SK-N-MC (cell line): ENCODE measurements at regions not wholly inside any gene's neighbourhood (a gene's known extent, or its start where the extent isn't known, plus 50 kb on each side); places are given as distances from the start of the nearest gene placed in this dataset.
A peak's percentile ranks its signal among the peaks of the same experiment; 100 is the strongest.

Experiments
- DNase-seq: peaks from one replicate; pipeline ENCODE4 v3.0.0-alpha.2; 2011; ENCODE audit warnings: low read depth, low spot score
- H3K27ac ChIP-seq: fragments of 200-600 bp; sonication (generic); 2 replicates; pipeline ENCODE4 v1.5.1; 2016; ENCODE audit warnings: mixed run types
- H3K36me3 ChIP-seq: fragments of 200-600 bp; sonication (generic); 2 replicates; pipeline ENCODE4 v1.6.1; 2017; ENCODE audit warnings: antibody characterized with exemption, low read length, mixed read lengths; ENCODE audit not compliant: insufficient read depth
- H3K4me3 ChIP-seq: fragments of 200-600 bp; sonication (generic); 2 replicates; pipeline ENCODE4 v1.5.1; 2016
- H3K9ac ChIP-seq: fragments of 200-600 bp; sonication (generic); 2 replicates; pipeline ENCODE4 v1.8.0; 2017; ENCODE audit warnings: mixed run types, mixed read lengths; ENCODE audit not compliant: insufficient read length
- H3K9me3 ChIP-seq: fragments of 200-600 bp; sonication (generic); 2 replicates; pipeline ENCODE4 v1.6.1; 2017; ENCODE audit warnings: low read depth, mild to moderate bottlenecking, antibody characterized with exemption, low read length, moderate library complexity, mixed read lengths
- EZH2 ChIP-seq: fragments of 200-600 bp; sonication (generic); IDR thresholded peaks from one replicate; pipeline ENCODE4 v1.6.1; 2017; ENCODE audit warnings: antibody characterized with exemption
- FOXP2 ChIP-seq: optimal IDR thresholded peaks from 2 replicates; pipeline ENCODE3; 2011; ENCODE audit warnings: mild to moderate bottlenecking, moderate library complexity; ENCODE audit not compliant: insufficient read depth; ENCODE audit errors: extremely low read length, control extremely low read depth
- POLR2AphosphoS5 ChIP-seq: IDR thresholded peaks from 2 replicates; pipeline ENCODE4 v1.6.1; 2012; ENCODE audit warnings: mild to moderate bottlenecking, low read depth, low read length, borderline replicate concordance

DNA sequence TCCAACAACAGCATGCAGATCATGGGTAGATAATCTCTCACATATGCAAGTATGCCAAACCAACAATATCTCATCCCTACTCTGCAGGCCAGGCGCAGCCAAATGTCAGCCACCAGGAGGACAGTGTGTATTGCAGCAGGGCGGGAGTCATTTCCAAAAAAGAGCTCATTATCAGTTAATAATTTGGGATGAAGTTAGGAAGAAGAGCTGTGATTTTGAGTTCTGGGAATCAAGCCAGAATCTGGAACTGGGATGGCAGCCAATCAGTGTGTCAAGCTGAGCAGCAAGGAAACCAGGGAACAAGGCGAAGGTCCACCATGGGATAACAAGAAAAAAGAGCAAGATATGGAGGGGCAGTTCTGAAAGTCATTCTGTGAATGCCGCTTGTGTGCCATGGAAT lies 88.2 kb upstream of the CAMK2D start:
- no peaks in the 10 kb centered on the region for H3K9me3 ChIP-seq
- H3K27ac ChIP-seq, result no peak overlapping the region
- no peak overlapping the region for H3K9ac ChIP-seq
- no peak for TF ChIP-seq POLR2AphosphoS5
- H3K36me3 ChIP-seq, result no peaks in the 10 kb centered on the region
- H3K4me3 ChIP-seq, result no peak overlapping the region
- no peak for DNase-seq

GRCh38 chr4:113847710-113848109 lies 86.2 kb upstream of the CAMK2D start:
- Histone ChIP-seq H3K27ac (no peak overlapping the region), H3K36me3 (no peaks in the 10 kb centered on the region), H3K9me3 (no peaks in the 10 kb centered on the region), H3K9ac (no peak overlapping the region), H3K4me3 (no peak overlapping the region)
- no peak for DNase-seq
- TF ChIP-seq POLR2AphosphoS5 (no peak), EZH2 (no peak), FOXP2 (no peak)

DNA sequence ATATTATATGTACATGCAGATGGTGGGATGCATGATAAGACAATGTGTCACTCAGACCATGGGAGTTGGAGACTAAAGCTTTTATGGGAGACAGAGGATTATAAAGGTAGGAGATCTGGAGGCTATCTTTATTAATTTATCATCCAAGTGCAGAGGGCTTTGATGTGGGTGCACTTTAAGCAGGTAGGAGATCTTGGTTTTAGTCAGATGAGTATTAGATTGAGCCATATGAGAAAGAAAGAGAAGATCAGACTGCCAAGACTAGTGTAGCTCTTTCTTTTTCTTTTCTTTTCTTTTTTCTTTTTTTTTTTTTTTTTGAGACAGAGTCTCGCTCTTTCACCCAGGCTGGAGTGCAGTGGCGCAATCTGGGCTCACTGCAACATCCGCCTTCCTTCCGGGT lies 84.9 kb upstream of the CAMK2D start:
- no peak for TF ChIP-seq FOXP2
- H3K4me3 ChIP-seq, result no peak overlapping the region
- H3K27ac ChIP-seq, result no peak overlapping the region
- H3K9ac ChIP-seq, result no peak overlapping the region
- no peaks in the 10 kb centered on the region for H3K9me3 ChIP-seq
- DNase-seq, result no peak
- no peaks in the 10 kb centered on the region for H3K36me3 ChIP-seq

DNA sequence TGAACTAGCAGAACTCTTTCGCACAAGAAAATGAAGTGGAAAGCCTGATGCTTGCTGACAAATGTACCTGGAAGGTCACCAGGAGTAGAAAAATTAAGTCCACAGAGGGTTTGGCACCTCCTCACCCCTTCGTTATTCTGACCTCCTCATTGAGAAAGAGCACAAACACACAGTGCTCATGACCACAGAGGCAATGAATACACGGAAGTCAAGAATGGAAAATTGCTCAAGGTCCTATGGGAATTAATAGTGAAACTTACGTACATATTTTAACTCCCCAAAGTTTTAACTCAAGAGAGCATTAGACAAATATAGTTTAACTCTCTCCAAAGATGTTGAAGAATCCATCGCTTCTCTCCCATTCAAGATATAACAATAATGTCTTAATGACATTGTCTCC lies 83.6 kb upstream of the CAMK2D start:
- H3K4me3 ChIP-seq, result no peak overlapping the region
- H3K9me3 ChIP-seq, result no peaks in the 10 kb centered on the region
- no peak overlapping the region for H3K9ac ChIP-seq
- no peak for TF ChIP-seq EZH2
- TF ChIP-seq FOXP2, result no peak
- no peak for TF ChIP-seq POLR2AphosphoS5
- H3K36me3 ChIP-seq, result no peaks in the 10 kb centered on the region
- DNase-seq, result no peak
- no peak overlapping the region for H3K27ac ChIP-seq

GRCh38 chr4:113844369-113844768 lies 82.8 kb upstream of the CAMK2D start:
- no peak for DNase-seq
- H3K9ac ChIP-seq, result no peak overlapping the region
- no peak overlapping the region for H3K27ac ChIP-seq
- TF ChIP-seq POLR2AphosphoS5 (no peak), FOXP2 (no peak), EZH2 (no peak)
- no peaks in the 10 kb centered on the region for H3K36me3 ChIP-seq
- H3K9me3 ChIP-seq, result no peaks in the 10 kb centered on the region
- no peak overlapping the region for H3K4me3 ChIP-seq

DNA sequence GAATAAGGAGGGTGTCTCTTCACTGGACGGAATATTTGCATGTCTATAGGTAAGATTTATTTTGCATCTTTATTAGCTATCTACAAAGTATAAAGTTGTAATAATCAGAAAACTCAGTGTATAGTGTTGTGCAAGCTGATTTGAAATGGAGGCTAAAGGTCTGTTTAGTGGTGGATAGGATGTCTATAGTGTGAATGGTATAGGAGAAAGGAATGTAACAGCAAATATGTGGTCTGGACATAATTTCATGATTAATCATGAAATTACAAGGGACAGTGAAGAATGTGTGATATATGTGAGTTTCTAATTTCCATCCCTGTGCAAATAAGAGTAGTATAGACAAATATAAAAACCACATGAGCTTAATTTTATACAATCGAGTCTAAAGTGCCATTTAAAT lies 79.3 kb upstream of the CAMK2D start:
- Histone ChIP-seq H3K36me3 (no peaks in the 10 kb centered on the region), H3K4me3 (no peak overlapping the region), H3K27ac (no peak overlapping the region), H3K9ac (no peak overlapping the region), H3K9me3 (no peaks in the 10 kb centered on the region)
- TF ChIP-seq POLR2AphosphoS5, result no peak
- no peak for TF ChIP-seq EZH2
- no peak for TF ChIP-seq FOXP2
- DNase-seq, result no peak

GRCh38 chr4:113838460-113838859 lies 76.9 kb upstream of the CAMK2D start:
- no peak for DNase-seq
- H3K27ac ChIP-seq, result no peak overlapping the region
- H3K9ac ChIP-seq, result no peak overlapping the region
- H3K4me3 ChIP-seq, result no peak overlapping the region
- no peaks in the 10 kb centered on the region for H3K9me3 ChIP-seq
- H3K36me3 ChIP-seq, result no peaks in the 10 kb centered on the region
- TF ChIP-seq POLR2AphosphoS5 (no peak), FOXP2 (no peak), EZH2 (no peak)

DNA sequence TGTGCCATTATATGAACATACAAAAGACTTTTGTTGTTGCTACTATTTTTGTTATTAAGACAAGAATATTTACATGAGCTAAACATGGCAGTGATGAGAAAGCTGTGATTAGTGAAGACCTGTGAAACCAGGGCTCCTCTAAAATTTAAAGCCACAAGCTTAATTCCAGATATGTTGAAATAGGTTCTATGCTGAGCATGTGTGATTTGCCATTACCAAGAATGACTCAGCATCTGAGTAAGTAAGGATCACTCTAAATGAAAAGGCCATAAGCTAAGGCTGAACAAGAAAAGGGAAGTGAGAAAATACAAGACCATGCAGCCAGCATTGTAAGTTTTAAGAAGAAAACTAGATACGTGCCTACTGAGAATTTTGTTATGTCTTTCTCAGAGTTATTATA lies 75.9 kb upstream of the CAMK2D start:
- Histone ChIP-seq H3K4me3 (no peak overlapping the region), H3K9me3 (no peaks in the 10 kb centered on the region), H3K27ac (no peak overlapping the region), H3K9ac (no peak overlapping the region), H3K36me3 (no peaks in the 10 kb centered on the region)
- DNase-seq, result no peak
- no peak for TF ChIP-seq POLR2AphosphoS5
- TF ChIP-seq FOXP2, result no peak
- no peak for TF ChIP-seq EZH2

DNA sequence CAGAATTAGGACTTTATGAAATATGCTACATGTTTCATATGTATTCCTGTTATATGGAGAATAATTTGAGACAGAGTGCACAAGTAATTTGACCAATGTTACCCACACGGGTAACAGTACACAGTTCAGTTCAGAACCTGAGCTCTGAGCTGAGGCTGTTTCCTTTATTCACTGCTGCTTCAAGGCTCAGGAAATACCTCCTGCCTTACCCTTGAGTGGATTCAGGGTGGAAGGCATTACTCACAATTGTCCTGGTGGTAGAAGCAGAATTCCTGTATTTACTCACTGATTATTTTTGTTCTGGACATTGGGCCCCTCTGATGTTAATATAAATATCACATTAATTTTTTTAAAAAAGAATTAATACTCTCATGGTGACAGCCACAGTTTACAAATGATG lies 73.5 kb upstream of the CAMK2D start:
- no peaks in the 10 kb centered on the region for H3K36me3 ChIP-seq
- H3K9ac ChIP-seq, result no peak overlapping the region
- no peaks in the 10 kb centered on the region for H3K9me3 ChIP-seq
- no peak overlapping the region for H3K27ac ChIP-seq
- TF ChIP-seq EZH2 (no peak), FOXP2 (no peak), POLR2AphosphoS5 (no peak)
- H3K4me3 ChIP-seq, result peak overlapping the region; percentile 47
- no peak for DNase-seq
